ENCODE measurements at regions not wholly inside any gene's neighbourhood (a gene's known extent, or its start where the extent isn't known, plus 50 kb on each side); places are given as distances from the start of the nearest gene placed in this dataset.

GRCh38 chr4:24321131-24321530, 263.2 kb downstream of the DHX15 start:
- DNase-seq (ENCODE audit: low spot score), result no peak
- 82% methylated on average over 6 of the region's 6 CpGs for WGBS
- no peak overlapping the region for H3K4me3 ChIP-seq (ENCODE audit: low read depth in 1 of 3, low read length in 3 of 3)
- TF ChIP-seq CTCF (IDR thresholded peaks at IDR 0.05; ENCODE audit: low read depth, low read length, missing input control), result no peak
- no peak for TF ChIP-seq ATF3 (IDR thresholded peaks at IDR 0.05)
- no peak for TF ChIP-seq SP1 (IDR thresholded peaks at IDR 0.05)
- TF ChIP-seq NR2F2 (IDR thresholded peaks at IDR 0.05), result no peak
- no peak for TF ChIP-seq REST (IDR thresholded peaks at IDR 0.05)
- TF ChIP-seq TAF1 (conservative IDR thresholded peaks at IDR 0.05), result no peak
- no peak for TF ChIP-seq HNF4G (IDR thresholded peaks at IDR 0.05)
- TF ChIP-seq GABPA (IDR thresholded peaks at IDR 0.05 in 1 of 2, conservative IDR thresholded peaks at IDR 0.05 in 1 of 2), result no peak
- TF ChIP-seq RXRA (IDR thresholded peaks at IDR 0.05), result no peak
- TF ChIP-seq EGR1 (IDR thresholded peaks at IDR 0.05; ENCODE audit: low read depth in 2 of 2), result no peak
- TF ChIP-seq ZBTB33 (IDR thresholded peaks at IDR 0.05), result no peak
- TF ChIP-seq HNF4A (conservative IDR thresholded peaks at IDR 0.05), result no peak
- TF ChIP-seq JUND (IDR thresholded peaks at IDR 0.05), result no peak
- TF ChIP-seq FOXA2 (IDR thresholded peaks at IDR 0.05), result no peak
- no peak for TF ChIP-seq RAD21 (IDR thresholded peaks at IDR 0.05)
- no peak for TF ChIP-seq MAX (IDR thresholded peaks at IDR 0.05)
- no peak for TF ChIP-seq YY1 (IDR thresholded peaks at IDR 0.05)
- TF ChIP-seq FOXA1 (IDR thresholded peaks at IDR 0.05), result no peak
- H3K9me3 ChIP-seq (ENCODE audit: control insufficient read depth in 4 of 4, low read length in 3 of 4), result no peaks in the 10 kb centered on the region
- H3K36me3 ChIP-seq (ENCODE audit: control insufficient read depth in 4 of 4, insufficient read depth in 3 of 4, low read depth in 1 of 4, low read length in 3 of 4), result no peaks in the 10 kb centered on the region
- H3K9ac ChIP-seq (ENCODE audit: low read depth in 1 of 2, low read length in 2 of 2), result no peak overlapping the region
- H3K27me3 ChIP-seq (ENCODE audit: control insufficient read depth in 4 of 4, insufficient read depth in 4 of 4, low read length in 3 of 4), result no peaks in the 10 kb centered on the region
- H3K4me1 ChIP-seq (ENCODE audit: control insufficient read depth in 4 of 4, insufficient read depth in 4 of 4, low read length in 3 of 4), result no peaks in the 10 kb centered on the region
- H3K27ac ChIP-seq (ENCODE audit: low read depth in 1 of 2, low read length in 2 of 2), result no peak overlapping the region
